Stimulated activated CD8-positive, alpha-beta memory T cell treated with anti-CD3 and anti-CD28 coated beads, Interleukin-12 subunit alpha, Interleukin-12 subunit beta, amount 100 ng/mL, for 4 hours (primary cell): ENCODE measurements at regions not wholly inside any gene's neighbourhood (a gene's known extent, or its start where the extent isn't known, plus 50 kb on each side); places are given as distances from the start of the nearest gene placed in this dataset.
"Not testable (repeated sequence)": the region's sequence is repeated elsewhere in the genome, so short reads cannot be mapped to it uniquely, and the experiment has no call there.

Experiments used
- DNase-seq: peaks from one replicate; pipeline ENCODE4 v3.0.0-alpha.2; 2020; ENCODE audit warnings: low read depth

DNA sequence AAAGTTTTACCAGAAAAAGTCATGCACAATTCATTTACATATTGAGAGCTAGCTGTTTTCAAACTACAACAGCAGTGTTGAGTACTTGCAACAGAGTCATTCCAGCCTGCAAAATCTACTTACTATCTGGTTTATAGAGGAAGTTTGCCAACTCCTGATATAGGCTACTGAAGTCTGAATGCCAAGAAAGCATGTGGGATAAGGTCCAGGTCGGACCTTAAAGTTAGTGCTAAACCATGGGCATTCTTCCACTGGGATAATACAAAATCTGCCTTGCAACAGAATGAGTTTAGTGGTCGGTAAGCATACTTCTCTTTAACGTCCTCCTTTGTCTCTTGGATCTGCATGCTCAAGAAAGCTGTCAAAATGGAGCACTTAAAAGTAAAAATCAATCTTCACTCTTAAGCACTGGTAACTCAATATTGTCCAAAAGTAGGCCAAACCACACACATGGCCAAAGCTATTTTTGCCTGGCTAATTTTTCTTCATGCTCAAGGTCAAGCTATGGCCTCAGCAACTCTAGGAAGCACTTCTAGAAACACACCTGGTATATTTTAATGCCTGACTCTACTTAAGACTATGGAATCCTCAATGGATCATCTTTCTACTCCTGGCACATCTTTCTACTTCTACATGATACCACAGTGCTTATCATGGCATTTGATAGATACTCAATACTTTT, 364.9 kb upstream of the KITLG start:
- no peak for DNase-seq

DNA sequence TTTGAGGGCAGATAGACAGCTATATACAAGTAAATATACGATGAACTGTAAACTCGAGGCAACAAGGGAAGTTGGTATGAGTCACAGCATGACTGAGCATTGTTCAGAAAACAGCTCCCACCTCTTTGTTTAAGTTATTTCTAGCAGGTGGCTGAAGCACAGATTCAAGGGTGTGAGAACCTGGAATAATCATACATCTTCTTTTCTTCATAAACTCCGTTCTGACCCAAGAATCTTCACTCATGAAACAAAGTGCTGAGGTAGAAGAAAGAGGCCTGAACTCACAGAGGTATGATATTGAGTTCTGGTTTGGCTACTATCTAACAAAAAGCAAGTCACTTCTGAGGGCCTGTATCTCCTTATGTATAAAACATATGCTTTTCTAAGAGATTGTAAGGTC, 364.1 kb upstream of the KITLG start:
- DNase-seq, result no peak

DNA sequence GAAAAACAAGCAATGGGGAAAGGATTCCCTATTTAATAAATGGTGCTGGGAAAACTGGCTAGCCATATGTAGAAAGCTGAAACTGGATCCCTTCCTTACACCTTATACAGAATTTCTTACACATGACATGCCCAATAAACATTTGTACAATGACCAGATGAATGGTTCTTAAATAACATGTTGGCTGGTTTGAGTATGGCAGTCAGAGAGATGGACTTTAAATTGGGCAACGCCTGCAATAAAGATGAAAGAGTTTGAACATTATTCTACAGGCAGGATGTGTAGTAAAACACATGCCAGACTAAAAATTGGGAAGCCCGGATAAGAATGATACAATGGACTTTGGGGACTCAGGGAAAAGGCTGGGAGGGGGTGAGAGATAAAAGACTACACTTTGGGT, 360.6 kb upstream of the KITLG start:
- no peak for DNase-seq

DNA sequence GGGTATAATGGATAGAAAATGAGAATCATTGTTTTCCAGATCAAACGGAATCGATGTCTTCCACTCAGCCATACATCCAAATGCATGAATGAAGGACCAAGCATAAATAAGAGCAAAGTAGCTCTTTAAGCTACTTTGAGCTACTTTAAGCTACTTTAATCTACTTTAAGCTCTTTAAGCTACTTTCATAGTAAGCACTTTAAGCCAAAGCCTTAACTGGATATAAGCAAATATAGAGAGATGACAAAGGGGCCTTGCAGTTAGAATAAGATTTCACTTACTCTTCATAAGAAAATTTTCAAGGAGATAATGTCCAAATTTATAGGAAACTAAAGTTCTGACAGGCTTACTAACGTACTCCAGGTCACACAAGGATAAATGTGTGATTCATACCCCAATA, 355.6 kb upstream of the KITLG start:
- DNase-seq, result no peak

DNA sequence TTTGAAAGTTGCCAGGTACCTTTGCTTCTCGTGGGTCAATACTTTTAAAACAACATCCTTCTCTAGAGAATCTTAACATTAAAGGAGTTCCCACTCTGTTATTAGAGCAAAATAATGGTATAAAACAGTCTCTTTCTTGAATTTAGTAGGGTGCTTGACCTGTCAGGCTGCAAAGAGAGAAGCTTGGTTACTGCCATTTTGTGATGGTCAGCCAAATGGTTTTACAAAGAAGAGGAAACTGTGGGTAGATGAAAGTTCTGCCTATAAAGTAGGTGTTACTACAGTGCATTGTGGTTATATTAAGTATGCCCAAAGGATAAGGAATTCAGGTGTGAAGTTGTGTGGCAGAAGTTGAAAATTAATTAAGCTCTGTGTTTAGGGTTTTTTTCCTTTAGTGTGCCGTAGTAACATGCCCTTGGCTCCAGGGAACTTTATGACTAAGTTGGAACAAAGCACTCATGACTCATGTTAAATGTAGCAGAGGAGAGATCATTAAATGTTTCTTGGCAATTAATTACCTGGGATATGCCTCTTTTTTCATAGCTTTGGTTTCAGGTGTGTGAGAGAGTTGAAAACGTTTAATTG, 354.0 kb upstream of the KITLG start:
- no peak for DNase-seq

DNA sequence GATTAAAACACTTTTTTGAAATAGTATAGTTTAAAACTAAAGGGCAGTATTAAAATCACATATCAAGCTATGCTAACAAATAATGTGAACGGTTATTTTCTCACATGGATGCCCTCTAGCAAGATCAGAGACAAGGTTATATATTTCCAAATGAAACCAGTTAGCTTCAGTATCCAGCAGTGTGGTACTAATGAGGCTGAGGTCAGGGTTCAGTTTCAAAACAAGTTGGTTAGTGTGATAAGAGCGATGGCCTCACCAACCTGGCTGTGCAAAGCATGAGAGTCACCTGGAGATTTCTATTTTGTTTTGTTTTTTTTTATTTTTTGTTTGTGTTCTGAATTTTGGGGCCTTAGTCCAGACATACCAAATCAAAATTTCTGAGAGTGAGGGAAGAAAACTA, 352.2 kb upstream of the KITLG start:
- no peak for DNase-seq

DNA sequence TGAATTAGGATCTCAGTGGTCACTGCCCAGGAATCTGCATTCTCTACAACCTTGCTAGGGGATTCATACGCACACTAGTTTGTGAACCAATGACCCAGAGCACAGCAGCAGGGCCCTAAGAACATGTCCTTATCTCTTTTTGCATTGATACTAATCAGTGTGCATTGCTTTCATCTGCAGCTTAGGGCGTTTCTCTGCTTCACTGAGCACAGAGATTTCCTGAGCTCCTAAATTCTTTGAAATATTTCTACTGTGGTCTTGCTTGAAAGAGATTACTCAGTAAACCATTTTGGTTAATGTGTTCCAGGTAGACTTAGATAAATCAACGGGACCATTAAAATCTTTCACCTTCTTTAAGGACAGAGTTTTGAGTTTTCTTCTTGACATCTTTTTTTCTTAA, 351.3 kb upstream of the KITLG start:
- no peak for DNase-seq

DNA sequence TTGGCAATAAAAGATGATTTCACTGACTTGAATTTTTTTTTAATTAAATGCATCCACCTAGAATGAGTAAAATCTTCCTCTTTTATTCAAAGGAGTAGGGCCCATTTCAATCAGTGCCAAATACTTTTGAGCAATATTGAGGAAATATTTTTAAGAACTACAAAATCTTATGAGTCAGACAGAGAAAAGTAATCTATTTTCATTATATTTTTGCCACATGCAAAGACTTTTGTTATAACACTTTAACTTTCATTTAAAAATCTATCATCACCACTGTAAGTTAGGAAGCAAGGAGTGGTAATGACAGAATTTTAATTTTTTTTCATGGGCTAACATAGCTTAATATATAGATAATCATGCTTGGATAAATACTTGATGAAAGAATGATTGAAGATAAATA, 345.2 kb upstream of the KITLG start:
- DNase-seq, result no peak

DNA sequence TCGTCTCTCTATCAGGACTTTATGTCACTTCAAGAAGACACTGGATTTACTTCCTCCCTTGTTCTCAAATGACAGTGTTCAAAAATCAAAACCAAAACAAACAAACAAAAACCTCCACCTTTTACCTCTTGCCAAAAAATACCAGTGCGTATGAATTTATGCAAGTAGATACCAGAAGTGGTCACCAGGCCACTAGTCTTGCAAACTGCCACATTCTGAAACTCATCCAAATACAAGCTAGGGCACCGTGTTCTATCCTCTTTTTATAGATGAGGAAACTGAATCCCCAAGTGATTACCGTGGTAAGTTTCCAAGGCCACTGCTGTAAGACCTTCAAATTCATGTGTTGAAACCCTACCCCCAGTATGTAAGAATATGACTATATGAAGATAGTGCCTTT, 343.9 kb upstream of the KITLG start:
- no peak for DNase-seq

DNA sequence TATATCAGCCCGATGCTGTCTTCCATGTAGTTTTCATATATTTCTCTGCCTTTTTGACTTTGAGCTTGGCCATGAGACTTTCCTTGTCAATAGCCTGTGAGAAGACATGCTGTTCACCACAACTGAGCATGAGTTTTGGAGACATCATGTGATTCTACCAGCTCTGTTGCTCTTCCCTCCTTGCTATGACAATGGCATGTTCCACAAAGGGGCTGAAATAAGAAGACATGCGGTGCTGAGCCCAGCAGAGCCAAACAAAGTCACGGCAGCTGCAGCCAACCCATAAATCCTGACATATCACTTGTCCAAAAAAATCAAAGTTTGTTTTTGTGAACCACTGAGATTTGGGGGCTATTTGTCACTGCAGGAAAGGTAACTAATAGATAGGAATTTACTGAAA, 343.4 kb upstream of the KITLG start:
- DNase-seq, result no peak

DNA sequence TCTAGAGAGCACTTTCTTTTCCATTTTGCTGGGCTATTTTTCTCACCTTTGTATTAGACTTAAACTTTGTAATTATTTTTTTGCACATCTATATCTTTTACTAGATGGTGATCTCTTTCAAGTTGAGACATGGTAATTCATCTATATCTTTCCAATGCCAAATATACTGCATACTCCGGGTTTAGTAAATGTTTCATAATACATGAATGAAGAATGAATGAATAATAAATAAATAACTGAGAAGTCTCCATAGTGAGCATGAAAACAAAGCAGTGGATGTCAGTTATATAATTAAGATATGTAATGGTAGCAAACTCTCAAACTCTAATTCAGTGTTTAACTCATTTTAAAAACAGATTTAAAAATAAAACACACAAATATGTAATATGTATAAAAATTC, 342.5 kb upstream of the KITLG start:
- DNase-seq, result no peak

DNA sequence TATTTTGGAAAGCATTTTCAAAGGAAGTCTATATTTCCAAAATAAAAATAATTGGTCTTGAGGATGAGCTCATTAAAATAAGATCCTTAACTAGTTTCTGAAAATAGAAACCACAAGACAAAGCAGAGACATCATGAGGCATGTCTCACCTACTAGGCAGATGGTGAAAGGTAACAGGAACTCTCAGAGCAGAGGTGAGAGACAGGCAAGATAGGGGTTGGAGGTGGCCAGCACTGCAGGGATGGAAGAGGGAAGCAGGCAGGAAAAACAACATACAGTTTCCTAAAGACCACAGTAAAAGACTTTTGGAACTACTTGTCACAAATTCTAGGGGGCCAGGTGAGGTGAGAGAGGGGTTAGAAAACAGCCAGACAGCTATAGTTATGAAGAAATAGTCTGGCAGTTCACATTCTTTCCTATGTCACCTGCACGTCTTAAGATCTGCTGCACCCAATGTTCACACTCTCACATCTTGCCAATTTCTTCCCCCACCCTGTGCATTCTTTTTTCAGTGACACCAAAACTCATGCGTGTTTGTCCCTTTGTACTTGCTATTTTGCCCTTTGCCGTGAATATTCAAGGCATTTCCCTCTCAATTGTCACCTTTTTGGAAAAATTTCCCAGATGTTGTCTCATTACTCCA, 341.7 kb upstream of the KITLG start:
- DNase-seq, result no peak

DNA sequence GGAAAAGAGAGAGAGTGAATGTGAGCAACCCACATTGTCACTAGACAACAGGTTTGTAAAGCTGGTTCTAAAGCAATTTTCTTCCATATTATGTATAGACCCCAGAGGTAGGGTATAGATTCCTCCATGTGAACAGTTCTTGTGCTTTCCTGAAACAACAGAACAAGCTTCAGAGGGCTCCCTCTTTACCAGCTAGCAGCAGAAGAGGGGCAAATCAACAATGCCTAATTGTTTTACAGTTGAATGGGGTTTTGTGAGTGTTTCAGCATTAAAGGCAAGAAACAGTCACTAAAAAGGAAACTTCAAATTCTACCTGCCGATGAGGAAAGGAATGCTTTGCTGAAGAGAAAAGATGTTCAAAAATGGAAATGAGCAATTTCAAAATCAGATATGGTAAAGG, 341.2 kb upstream of the KITLG start:
- DNase-seq, result no peak

DNA sequence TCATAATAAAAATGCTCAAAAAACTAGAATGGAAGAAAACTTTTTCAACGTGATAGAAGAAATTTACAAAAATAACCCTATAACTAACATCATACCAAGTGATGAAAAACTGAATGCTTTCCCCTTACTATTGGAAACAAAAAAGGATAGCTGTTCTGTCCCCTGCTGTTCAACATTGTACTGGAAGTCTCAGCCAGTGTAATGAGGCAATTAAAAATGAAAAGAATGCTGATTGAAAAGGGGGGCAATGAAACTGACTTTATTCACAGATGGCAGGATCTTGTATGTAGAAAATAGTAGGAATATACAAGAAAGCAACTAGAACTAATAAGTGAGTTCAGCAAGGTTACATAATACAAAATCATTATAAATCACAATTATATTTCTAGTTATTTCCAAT, 337.9 kb upstream of the KITLG start:
- DNase-seq, result no peak

DNA sequence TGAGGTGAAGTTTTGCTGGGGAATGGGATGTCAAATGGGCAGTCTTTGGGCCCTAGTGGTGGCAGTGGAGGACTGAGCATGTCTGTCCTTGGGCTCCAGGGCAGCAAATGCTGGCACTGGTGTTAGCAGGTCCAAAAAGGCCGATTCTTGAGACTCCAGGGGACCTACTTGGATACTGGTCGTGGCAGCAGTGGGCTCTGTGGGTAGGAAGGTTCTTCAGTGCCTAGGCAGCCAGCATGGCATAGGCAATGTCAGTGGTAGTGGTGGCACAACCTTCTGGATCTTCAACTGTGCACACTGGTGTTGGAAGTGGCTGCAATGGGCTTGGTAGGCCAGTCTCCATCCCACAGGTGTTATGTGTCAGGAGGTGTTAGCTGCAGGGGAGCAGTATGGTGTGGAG, 334.7 kb upstream of the KITLG start:
- DNase-seq, result no peak

DNA sequence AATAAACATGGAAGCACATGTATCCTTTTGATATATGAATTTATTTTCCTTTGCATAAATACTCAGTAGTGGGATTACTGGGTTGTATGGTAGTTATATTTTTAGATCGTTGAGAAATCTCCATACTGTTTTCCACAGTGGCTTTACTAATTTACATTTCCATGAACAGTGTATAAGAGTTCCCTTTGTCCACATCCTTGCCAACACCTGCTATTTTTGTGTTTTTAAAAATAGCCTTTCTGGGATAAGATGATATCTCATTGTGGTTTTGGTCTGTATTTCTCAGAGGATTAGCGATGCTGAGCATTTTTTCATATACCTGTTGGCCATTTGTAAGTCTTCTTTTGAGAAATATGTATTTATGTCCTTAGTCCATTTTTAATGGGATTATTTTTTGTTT, 329.2 kb upstream of the KITLG start:
- DNase-seq, result no peak

DNA sequence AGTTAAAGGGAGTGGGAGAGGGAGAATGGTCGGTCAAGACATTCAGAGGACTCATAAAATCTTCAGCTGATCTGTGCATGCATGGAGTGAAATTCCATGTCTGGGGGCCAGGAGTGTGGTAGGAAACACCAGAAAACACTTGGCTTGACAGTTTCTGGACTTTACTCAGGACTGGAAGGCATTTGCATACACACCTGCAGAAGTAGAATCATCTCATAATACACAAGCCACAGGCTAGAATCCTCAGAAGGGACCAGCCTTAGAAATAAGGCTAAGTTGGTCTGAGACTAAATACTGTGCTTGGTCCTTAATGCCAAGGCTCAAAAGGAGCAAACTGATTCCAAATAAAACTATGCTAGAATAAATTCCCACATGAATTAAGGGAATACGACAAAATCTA, 328.1 kb upstream of the KITLG start:
- DNase-seq, result no peak

DNA sequence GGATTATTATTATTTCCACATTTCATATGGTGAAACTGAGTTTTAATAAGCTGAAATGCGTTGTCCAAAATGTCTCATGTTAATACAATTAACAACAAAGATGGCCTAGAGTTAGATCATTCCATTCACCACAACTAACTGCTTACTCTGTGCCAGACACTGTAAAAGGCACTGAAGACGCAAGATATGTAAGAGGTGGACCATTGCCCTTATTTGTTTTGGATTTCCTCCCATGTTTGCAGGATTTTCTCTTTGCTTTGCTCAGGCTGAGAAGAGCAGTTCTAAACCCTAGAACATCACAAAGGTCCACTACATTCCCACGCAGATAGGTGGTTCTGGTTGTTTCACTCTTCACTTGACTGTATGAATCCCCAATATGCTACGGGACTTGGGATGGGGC, 324.4 kb upstream of the KITLG start:
- no peak for DNase-seq

DNA sequence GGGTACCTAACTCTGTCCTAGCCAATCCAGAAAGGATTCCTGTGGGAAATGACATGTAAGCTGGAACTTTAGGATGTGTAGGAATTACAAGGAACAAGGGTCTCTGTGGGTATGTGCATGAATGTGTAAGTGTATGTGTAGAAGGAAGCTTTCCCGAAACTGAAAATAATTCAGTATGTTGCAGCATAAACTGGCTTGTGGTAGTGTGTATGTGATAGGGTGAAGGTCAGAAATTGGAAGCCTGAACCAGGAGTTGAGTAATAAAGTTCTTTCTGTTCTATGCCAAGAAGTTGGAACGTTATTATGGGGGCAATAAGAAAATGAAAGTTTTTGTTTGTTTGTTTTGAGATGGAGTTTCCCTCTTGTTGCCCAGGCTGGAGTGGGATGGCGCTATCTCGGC, 323.1 kb upstream of the KITLG start:
- DNase-seq, result no peak

DNA sequence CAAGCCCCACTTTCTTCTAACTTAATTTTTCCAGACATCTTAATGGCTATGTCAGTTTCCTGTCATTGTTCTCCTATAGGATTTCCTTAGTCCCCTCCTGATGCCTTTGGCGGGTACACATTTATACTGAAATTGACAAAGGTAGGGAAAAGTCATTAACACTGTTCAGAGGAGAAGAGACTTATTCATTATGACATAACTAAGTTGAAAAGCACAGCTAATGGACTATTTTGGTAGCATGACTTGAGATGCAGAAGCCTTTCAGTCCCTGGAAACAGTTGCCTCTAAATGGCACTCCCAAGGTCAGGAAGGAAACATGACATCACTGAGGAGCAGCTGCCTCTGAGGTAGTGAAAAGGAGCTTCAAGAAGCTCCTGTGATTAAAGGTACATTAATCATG, 317.5 kb upstream of the KITLG start:
- DNase-seq, result no peak

DNA sequence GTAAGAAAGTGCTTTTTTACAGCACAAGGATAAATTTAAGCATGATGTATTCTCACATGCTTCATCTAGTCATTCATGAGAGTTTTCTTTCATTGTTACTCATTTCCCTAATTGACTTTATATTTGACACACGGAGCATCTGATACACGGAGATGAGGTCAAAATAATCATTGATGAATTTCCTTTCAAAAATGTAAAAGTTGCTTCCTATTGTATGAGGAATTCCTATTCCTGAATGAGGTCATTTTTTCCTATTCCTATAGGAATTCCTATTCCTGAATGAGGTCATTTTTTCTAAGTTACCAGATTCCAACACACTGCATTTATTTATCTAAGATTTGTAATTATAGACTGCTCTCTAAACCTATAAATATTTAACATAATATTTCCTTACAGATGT, 316.7 kb upstream of the KITLG start:
- no peak for DNase-seq

DNA sequence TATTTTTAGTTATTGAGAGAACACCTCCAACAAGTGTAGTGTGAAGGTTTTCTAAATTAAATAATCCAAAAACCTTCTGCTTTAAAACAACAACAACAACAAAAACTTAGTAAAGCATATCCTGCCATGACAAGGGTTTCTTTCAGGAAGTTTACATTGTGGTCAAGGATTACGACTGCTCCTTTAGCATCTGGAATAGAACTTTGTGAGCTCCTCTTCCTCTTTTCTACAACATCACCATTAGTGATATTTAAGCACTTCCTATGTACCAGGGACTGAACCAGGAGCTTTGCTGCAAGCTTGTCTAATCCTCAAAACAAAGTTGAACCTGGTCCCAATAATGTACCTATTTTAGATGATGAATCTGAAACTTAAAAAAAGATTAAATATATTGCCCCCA, 315.4 kb upstream of the KITLG start:
- DNase-seq, result no peak

DNA sequence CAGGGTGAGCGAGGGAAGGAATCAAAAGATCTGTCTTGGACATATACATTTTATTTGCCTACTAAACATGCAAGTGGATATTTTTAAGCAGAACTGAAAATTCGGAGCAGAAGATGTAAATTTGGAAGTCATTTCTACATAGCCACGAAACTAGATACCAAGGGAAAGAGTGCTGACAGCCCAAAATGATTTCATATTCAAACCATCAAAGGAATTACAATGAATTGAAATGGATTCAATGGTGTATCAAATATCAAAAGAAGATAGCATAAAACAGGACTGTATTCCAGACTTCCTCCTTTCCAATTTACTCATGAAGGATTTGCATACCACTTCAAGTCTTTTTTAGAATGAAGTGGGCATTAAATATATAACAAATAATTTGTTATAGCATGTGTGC, 313.5 kb upstream of the KITLG start:
- DNase-seq, result no peak

DNA sequence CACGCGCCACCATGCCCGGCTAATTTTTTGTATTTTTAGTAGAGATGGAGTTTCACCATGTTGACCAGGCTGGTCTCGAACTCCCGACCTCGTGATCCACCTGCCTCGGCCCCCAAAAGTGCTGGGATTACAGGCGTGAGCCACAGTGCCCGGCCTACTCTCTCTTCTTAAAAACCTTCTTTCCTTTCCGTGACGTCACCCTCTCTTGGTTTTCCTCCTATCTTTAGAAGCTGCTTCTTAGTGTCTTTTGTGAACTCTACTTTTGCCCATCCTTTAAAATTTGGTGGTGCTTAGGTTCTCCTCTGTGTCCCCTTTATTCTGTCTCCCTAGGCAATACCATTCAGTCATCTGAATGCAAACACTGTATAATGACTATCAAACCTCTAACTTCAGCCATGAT, 311.2 kb upstream of the KITLG start:
- DNase-seq, result not testable (repeated sequence)
